HG02610 (cell line): ENCODE measurements at regions not wholly inside any gene's neighbourhood (a gene's known extent, or its start where the extent isn't known, plus 50 kb on each side); places are given as distances from the start of the nearest gene placed in this dataset.
A peak's percentile ranks its signal among the peaks of the same experiment; 100 is the strongest.

Experiments used
- ATAC-seq: cut with Tn5 transposase; IDR thresholded peaks from one replicate; pipeline ENCODE4 v1.9.1; 2021; ENCODE audit warnings: mild to moderate bottlenecking, moderate library complexity; ENCODE audit not compliant: unreplicated experiment

DNA sequence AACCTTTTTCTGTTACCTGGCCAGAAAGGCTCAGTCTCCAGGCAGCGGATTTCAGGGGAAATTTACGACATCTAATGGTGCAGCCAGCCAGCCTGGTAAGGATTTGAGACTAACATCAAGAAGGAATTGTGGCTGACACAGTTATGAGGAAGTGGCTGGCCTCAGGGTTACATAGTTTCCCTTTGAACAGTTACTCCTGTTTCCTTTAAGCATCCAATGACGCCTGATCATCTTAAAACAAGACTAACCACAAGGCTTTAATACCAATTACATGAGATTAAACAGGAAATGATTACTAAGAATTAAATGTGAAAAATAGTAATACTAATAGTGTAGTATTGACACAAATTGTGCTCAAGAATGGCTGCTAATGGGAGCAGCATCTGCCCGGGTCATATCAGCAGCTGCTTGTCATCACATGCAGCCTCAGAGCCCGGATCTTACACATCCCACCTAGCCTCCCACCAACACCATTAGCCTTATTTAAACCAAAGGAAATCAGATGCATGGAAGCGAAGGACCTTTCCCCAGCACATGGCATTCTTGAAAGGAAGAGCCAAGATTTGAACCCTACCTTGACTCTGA lies 431.8 kb downstream of the PMP22 start:
- no peak for ATAC-seq

DNA sequence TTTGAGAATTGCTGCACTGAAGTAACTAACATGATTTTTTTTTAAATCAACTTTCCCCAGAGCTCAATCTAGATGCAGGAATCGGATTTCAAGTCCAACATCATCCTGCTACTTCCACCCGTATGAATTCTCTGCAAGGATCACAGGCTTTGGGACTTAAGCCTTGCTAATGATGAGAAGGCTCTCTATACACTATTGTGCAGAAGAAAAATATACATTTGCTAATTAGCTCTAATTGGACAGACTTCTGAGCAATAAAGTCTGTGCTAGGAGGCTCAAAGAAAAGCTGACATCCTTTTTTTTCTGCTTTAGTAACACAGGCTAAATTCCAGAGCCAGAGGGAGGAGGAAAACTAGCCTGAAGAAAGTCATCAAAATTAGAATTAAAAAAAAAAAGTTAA lies 433.6 kb downstream of the PMP22 start:
- ATAC-seq: no peak

DNA sequence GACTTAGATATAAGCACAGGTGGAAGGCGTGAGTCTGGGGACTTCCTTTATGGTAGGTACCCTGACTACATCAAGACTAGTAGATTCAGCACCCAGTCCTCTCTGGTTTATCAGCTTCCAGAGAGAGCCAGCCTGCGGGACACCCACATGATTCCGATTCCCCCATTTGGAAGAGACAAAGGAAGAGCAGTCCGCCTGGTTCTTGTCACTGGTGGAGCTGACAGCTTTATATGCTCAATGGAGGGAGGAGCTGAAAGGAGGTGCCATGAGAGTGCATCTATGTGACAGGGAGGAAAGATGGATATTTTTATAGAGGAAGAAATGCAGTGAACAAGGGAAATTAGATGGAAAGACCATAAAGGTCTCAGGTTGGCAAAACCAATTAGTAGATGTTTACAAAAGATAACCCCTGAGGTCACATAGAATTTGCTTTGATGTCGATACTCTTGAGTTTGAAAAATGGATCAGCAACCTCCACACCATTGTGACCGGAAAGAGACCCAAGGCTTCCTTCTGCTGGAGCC lies 437.7 kb downstream of the PMP22 start:
- ATAC-seq: no peak

DNA sequence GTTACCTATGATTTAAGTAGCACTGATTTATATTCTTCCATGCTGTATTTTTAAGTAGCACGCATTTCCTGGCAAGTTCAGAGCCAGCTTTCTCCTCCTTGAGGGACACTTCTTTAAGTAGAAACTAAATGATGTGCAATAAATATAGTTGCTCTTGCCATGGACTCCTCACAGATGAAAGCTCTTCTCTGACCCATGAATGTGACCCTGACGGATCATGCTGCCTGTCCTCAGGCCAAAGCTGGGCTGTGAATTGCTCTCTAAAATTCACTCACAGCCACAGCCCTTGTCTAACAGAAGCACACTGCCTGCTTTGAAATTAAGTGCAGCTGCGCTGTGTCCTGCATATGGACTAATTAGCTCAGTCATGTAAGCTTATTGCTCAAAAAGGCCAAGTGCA lies 438.8 kb downstream of the PMP22 start:
- ATAC-seq: no peak

DNA sequence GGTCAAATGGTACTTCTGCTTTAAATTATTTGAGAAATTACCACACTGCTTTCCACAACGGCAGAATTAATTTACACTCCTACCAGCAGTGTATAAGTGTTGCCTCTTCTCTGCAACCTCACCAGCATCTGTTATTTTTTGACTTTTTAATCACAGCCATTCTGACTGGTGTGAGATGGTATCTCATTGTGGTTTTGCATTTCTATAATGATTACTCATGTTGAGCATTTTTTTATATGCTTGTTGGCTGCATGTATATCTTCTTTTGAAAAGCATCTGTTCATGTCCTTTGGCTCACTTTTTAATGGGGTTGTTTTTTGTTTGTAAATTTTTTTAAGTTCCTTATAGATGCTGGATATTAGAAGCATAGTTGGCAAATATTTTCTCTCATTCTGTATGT lies 446.7 kb downstream of the PMP22 start:
- ATAC-seq: no peak

DNA sequence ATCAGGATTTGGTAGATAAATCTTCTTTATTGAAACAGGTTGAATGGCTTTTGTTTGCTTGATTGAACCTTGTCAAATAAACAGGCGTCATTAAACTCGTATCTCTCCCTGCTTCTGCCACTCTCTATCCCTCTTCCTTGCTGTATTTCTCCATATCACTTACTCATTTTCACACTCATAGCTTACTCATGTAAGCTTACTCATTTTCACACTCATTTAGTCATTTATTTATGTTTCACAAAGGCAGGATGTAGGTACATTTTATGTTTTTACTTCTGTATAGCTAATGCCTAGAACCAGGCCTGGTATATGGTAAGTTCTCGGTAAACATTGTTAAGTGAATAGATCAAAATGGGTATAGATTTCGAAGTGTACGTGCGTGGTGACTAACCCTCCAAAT lies 450.0 kb downstream of the PMP22 start:
- no peak for ATAC-seq

DNA sequence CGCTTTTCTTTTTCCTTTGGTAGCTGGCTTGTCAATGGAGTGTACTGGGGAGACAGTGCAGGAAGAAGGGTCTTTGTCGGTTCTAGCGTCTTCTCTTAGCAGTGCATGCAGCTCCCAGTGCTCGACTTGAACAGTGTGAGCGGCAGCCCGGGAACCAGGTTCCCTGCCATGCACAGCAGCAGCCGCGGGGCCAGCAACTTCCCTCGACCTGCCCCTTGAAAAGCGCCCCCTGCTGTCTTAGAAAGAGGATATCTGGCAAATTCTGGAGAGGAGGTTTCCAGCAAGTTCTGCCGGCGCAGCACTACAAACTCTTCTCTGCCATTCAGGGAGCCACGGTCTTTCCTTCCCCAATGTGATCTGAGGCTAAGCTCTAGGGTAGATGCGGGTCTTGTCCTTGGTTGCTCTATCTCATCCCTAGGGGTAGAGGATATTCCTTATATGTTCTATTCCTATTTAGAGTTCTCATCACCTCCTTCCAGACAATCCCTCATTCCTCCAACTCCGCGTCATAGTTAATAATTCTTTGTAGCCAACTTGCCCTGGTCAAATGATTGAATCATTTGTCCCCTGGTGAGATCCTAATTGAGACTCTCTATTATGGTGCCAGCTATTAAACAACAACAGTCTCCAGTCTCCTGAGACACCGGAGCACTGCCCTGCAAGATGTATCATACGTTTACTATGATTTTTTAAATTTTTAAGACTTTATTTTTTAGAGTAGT lies 451.3 kb downstream of the PMP22 start:
- ATAC-seq: no peak

DNA sequence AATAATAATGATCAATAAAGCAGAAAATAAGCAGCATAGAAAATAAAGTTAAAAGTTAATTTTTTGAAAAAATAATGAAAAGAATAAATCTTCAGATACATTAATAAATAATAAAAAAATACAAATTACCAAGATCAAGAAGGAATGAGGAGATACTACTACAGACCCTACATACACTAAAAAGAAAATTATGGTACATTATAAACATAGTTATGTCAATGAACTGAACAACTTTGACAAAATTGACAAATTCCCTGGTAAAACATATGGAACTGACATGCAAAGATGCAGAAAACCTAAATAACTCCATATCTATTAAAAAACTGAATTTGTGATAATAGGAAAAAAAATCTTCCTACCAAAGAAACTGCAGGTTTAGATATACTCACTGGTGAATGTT lies 456.7 kb downstream of the PMP22 start:
- no peak for ATAC-seq

DNA sequence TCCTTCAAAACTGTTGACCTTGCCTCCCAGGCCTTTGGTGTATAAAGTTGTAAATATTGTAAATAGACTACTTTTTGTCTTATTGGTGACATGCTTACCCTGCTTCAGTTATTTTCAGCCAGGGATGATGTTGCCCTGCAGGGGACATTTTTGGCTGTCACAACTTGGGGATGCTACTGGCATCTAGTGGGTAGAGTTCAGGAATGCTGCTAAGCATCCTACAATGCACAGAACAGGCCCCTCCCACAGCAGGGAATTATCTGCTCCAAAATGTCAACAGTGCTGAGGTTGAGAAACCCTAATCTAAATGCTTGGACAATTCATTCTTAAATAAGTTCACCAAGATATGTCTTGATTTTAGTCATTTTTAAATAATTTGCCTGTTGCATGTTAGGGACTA lies 459.8 kb downstream of the PMP22 start:
- no peak for ATAC-seq

DNA sequence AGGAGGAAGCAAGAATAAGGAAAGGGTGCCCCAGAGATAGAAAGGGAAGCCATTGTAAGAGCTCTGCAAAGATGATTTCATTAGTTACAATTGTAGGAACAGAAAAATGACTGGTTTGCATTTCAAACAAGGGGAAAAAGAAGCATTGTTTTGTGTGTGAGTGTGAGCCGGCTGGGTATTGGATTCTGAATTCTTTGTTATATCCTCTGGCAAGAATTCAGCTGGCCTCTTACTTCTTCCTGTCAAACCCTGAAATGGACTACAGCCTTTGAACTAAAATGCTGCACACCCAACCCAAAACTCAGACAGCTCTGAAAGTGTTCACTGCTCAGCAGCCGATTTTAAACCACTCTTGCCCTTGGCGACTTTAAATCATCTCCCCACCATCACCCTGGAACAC lies 461.3 kb downstream of the PMP22 start:
- ATAC-seq: no peak

DNA sequence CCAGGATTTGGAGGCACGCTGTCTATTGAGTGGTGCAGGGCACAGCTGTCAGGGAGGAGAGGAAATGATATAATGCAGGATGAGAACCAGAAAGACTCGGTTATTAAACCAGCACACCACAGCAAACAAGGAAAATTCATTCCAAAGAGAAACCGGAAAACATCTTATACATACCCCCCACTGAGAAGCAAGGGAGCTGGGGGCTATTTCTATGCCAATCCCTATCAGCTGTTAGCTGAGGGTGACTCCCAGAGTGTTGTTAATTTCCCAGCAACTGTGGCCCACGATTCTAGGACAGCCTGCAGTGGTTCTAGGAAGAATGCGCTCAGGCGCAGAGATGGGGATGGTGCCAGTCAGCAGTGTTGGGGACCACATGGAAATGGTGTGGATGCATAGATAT lies 467.3 kb downstream of the PMP22 start:
- no peak for ATAC-seq

DNA sequence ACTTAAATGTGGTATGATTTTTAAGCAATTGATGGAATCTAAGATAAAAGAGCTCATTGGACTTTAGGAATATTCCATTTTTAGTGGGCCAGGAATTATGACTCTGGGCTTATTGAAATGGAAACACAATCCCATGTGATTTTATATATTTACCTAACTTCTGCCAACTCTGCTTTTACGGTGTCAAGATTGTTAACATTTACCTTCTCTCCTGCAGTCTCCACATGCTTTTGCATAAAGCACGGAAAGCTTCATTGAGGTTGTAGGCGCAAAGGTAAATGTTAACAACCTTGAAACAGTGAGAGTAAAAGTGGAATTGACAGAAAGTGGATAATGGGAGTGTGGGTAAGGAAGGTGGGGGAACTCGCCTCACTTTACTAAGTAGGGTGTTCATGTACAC lies 468.1 kb downstream of the PMP22 start:
- no peak for ATAC-seq

DNA sequence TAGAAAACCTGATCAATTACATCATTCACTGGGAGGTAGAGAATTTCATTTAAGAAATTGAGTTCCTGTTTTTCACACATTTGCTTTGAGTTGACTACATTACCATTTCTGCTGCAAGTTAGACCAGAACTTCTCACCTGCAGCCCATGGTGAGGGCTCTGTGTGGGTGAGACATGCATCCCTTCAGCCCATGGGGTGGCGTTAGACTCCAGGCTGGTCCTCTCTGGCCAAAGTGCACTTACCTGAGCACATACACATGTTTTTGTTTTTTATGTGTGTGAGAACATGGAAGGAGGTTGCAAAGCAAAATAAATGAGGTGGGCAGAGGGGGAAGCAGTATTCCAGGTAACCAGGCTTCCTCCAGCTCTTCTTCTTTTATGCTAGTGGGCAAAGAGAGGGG lies 470.2 kb downstream of the PMP22 start:
- ATAC-seq: no peak

DNA sequence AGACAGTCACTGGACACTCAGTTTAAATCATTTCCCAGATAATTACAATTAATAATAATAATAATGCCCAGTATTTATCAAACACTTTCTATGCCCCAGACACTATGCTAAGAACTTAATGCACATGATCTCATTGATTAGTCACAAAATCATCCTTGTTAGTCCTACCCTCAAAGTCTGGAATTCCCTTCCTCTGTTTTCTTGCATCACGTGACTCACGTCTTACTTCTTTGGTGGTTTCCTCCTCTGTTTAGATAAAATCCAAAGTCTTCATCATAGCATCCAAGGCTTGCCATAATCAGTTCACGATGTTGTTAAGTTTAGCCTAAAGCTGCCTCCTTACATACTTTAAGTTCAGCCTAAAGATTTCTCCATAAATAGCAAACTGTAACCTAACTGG lies 471.9 kb downstream of the PMP22 start:
- no peak for ATAC-seq

DNA sequence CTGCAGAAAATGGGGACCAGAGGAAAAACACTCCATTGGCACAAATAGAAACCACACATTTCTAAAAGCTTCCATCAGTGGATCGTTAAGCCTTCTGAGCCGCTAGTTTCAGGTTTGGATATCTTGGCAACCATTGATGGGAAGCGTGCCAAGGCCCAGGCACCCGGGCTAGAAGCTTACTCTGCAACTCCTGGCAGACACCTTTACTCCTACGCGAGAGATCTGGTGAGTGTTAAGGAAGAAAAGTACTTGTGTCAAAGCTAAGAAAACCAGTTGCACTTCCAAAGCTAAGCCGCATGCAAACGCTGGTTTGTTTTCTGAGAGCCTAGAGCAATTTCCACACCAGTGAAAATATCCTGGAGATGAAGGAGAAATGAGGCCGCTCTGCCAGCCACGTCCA lies 472.4 kb downstream of the PMP22 start:
- no peak for ATAC-seq

DNA sequence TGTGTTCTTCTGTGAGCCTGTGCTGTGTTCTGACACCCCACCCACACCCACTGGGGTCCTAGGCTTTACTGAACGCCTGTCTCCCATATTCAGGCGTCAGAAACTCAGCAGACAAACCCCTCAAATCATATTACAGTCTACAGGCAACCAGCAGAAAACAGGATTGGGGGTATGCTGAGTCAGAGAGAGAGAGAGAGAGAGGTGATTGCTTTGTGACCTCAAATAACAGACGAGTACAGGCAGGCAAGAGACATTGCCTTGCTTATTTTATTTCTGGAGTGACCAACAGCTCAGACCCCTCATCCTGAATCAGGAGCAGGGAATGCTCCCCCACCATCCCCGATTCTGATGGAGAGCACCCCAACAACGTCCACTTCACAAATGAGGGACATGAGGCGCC lies 473.9 kb downstream of the PMP22 start:
- no peak for ATAC-seq

DNA sequence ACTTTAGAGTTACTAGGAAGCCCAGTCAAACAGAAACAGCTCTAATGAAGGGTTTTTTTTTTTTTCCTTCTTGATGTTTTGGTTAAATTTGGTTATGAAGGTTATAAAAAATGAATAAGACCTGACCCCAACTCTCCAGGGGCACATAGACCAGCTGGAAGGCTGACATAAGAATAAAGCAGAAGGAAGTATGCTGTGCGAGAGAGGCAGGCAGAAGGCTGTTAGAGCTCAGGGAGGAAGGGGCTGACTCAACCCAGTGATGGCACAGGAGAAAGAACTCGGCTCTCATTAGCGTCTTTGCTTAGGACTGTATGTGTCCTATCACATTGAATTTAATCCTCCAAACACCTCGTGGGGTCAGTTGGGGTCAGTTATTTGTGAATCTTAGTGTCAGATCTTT lies 474.6 kb downstream of the PMP22 start:
- ATAC-seq: no peak

DNA sequence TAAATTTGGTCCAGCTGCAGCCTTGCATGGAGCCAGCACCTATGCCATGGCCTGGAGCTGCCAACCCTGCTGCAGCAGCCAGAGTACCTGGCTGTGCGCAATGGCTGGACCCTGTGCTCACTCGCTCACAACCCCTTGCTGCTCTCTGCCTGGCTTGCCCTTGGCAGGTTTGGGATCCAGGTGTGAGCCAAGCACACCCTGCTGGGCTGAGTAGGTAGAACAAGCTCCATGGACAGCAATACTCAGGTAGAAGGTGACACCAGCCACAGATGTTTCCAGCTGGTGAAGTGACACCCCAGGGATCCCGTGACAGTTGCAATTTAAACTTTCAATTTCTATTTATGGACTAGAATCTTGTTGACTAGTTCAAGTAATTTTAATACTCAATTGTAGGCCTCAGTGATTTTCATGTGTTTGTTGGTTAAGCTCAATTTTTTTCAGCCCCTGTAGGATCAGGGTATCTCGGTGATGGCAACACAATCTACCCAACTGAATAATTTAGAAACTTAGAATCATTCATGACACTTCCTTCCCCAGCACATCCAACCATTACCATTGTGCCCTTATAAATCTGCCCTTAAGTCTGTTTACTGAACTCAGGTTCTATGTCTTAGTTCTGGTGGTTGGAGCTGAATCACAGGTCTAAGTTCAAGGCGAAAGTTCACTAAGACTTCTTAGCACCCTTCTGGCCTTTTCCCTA lies 480.0 kb downstream of the PMP22 start:
- peak; percentile 51 for ATAC-seq

DNA sequence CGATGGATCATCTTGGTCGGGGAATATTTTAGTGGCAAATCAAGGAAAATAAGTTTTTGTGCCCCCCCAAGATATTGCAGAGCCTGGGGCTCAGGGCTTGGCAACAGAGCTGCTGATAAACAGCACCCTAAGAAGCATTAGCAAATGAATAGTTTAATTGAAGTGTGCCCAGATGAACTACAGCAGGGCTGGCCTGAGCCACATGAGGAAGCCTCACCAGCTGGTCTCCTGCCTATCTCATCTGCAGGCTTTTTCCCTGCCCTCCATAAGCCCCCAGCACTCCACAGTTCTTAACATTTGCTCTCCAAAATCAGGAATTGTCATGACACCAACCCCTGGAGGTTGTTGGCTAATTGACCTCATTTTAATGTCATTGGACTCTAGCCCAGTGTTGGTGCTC lies 480.2 kb downstream of the HS3ST3B1 start:
- ATAC-seq: no peak

DNA sequence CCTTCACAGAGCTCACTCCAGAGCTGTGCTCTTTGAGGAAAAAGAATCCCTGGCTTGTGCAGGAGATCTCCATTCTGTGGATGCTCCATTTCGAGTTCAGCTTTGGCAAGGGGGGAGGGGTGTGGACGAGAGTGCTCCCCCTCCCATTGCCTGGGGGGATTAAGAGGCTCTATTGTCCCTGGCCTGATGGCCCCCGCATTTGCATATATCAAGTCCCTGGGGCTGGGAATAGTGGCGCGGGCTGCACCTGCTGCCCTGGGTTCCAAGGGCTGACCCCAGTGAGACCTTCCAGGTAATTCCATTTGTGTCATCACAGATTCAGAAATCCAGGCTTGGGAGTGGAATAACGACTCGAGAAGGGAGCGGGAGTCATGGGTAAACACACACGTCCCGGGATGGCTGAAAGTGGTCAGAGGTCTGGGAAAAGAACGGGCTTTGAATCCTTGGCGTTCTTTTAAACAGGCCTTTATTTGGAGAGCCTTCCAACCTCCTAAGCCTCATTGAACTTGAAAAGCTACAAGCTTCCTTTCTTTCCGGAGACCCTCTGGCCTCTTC lies 479.3 kb downstream of the HS3ST3B1 start:
- ATAC-seq: no peak

DNA sequence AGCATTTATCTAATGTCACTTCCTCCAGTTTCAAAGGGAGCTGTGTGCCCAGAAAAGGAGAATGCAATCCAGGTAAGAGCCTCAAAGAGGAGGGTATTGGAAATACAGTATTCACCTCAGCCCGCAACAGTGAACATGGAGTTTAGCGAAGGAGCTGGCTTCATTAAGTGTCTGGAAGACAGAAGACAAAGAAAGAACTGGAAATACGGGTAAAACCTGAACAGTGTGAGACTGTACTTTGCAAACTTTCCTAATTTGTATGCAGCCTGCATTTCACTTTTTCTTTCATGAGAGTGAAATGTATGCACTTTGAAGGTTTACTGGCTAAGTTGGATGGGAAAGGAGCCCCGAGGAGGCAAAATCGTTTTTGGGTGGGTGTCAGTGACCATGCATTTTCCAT lies 478.4 kb downstream of the HS3ST3B1 start:
- ATAC-seq: no peak

DNA sequence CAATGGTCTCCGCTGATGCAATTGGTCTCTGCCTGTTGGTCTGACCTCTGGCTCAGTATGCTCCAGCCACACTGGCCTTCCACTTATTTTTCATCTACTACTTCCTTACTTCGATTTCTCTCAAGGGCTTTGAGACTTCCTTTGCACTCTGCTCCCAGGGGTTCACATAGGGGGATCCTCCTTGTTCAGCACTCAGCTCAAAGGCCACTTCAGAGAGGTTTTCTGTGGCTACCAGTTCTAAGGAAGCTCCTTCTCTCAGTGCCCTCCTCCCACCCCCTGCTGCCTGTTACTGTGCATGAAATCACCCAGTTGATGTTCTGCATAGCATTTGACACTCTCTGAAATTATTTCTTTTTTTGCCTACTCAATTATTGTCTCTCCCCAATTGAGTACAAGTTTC lies 476.4 kb downstream of the HS3ST3B1 start:
- no peak for ATAC-seq
